Neutrophil (primary cell): ENCODE measurements at regions not wholly inside any gene's neighbourhood (a gene's known extent, or its start where the extent isn't known, plus 50 kb on each side); places are given as distances from the start of the nearest gene placed in this dataset.
"Not testable (repeated sequence)": the region's sequence is repeated elsewhere in the genome, so short reads cannot be mapped to it uniquely, and the experiment has no call there.

ENCODE experiments used
- H3K27ac ChIP-seq: fragments of 200-600 bp; sonication (generic); 2 replicates; pipeline ENCODE4 v1.5.1; 2016; ENCODE audit warnings: mild to moderate bottlenecking, moderate library complexity
- H3K27me3 ChIP-seq: fragments of 200-600 bp; sonication (generic); 2 replicates; pipeline ENCODE4 v1.6.0; 2016; ENCODE audit warnings: mild to moderate bottlenecking
- H3K36me3 ChIP-seq: fragments of 200-600 bp; sonication (generic); 2 replicates; pipeline ENCODE4 v1.5.1; 2017
- H3K4me1 ChIP-seq, 2 experiments: fragments of 200-600 bp in 1 of 2; sonication (generic) in 1 of 2; 1 replicate in 1 of 2; 2 replicates in 1 of 2; pipeline versions ENCODE4 v1.5.1 to v1.6.1; 2013 to 2016; ENCODE audit warnings: low read depth in 1 of 2, low read length in 1 of 2, mild to moderate bottlenecking in 1 of 2, moderate library complexity in 1 of 2; ENCODE audit not compliant: control insufficient read depth in 1 of 2, insufficient read depth in 1 of 2
- H3K4me3 ChIP-seq, 2 experiments: fragments of 200-600 bp in 1 of 2; sonication (generic) in 1 of 2; 1 replicate in 1 of 2; 2 replicates in 1 of 2; pipeline ENCODE4 v1.5.1; 2013 to 2016; ENCODE audit warnings: low read depth in 1 of 2, low read length in 1 of 2, mild to moderate bottlenecking in 1 of 2, moderate library complexity in 1 of 2
- H3K9me3 ChIP-seq: fragments of 200-600 bp; sonication (generic); 2 replicates; pipeline ENCODE4 v1.5.1; 2016
- TF ChIP-seq, protein P1 (sequence below): fragments of 200-600 bp; sonication (generic); IDR thresholded peaks from 2 replicates; pipeline ENCODE4 v1.5.1; 2016; ENCODE audit warnings: antibody characterized with exemption

DNA sequence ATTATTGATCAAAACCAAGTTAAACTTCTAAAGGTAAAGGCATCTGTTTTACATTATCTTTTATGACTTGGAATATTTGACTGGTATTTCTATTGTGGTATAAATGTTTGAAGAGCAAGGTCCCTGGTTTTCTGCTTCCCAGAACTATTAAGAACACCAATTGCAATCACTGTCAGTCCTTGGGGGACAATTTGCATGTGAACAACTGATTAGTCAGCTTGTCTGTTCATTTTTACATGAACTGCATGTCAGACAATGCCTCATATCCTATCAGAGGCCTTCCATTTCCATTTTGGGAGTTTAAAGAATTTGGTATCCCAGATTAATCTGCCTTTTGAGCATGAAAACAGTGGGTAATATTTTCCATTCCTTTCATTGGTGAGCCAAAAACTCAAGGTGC is 654.9 kb upstream of the USP24 start:
- TF ChIP-seq, protein P1, sequence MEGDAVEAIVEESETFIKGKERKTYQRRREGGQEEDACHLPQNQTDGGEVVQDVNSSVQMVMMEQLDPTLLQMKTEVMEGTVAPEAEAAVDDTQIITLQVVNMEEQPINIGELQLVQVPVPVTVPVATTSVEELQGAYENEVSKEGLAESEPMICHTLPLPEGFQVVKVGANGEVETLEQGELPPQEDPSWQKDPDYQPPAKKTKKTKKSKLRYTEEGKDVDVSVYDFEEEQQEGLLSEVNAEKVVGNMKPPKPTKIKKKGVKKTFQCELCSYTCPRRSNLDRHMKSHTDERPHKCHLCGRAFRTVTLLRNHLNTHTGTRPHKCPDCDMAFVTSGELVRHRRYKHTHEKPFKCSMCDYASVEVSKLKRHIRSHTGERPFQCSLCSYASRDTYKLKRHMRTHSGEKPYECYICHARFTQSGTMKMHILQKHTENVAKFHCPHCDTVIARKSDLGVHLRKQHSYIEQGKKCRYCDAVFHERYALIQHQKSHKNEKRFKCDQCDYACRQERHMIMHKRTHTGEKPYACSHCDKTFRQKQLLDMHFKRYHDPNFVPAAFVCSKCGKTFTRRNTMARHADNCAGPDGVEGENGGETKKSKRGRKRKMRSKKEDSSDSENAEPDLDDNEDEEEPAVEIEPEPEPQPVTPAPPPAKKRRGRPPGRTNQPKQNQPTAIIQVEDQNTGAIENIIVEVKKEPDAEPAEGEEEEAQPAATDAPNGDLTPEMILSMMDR, result no peak

DNA sequence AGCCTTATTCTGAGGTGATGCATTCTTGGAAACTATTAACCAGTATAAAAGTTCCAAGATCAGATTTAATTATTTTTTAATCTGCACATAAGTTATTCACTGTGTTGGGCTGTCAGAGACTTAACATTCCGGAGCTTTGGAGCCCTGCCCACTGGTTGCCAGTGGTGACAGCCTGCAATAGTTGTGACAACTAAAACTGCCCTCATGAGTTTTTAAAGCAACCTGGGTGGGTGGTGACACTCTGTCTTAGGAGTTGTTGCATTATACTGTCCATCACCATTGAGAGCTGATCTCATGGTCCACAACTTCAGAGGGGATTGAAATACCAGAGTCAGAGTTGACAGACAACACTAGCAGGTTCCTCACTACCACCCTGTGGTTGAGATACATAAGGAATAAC is 653.9 kb upstream of the USP24 start:
- H3K27ac ChIP-seq, result no peak overlapping the region
- H3K4me1 ChIP-seq, result no peaks in the 10 kb centered on the region
- no peaks in the 10 kb centered on the region for H3K9me3 ChIP-seq
- H3K4me3 ChIP-seq, result no peak overlapping the region
- TF ChIP-seq, protein P1, result no peak
- no peaks in the 10 kb centered on the region for H3K36me3 ChIP-seq
- H3K27me3 ChIP-seq, result no peaks in the 10 kb centered on the region

More for the DNA sequence above, 654.9 kb upstream of the USP24 start:
- Histone ChIP-seq H3K36me3 (no peaks in the 10 kb centered on the region), H3K27ac (no peak overlapping the region), H3K27me3 (no peaks in the 10 kb centered on the region), H3K4me3 (no peak overlapping the region), H3K9me3 (no peaks in the 10 kb centered on the region), H3K4me1 (no peaks in the 10 kb centered on the region)

DNA sequence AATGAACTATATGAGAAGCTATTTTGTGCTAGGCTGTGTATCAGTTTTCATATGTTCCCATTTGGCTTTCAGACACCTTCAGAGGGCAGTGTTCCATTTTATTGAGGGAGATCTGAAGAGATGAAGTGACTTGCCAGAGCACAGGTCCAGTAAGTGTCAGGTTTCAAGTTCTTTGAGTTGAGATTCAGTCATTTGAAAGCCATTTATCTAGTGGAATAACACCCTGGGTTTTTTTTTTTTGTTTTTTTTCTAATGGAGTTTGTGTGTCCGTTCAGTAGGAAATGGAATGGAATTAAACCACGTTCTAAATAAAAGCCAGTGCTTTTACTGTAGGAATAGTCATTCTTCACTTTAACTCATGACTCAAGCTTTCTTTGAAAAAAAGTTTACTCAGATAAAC is 652.9 kb upstream of the USP24 start:
- Histone ChIP-seq H3K4me1 (no peaks in the 10 kb centered on the region), H3K9me3 (no peaks in the 10 kb centered on the region), H3K4me3 (no peak overlapping the region), H3K27me3 (no peaks in the 10 kb centered on the region), H3K36me3 (no peaks in the 10 kb centered on the region), H3K27ac (no peak overlapping the region)
- TF ChIP-seq, protein P1, result no peak

DNA sequence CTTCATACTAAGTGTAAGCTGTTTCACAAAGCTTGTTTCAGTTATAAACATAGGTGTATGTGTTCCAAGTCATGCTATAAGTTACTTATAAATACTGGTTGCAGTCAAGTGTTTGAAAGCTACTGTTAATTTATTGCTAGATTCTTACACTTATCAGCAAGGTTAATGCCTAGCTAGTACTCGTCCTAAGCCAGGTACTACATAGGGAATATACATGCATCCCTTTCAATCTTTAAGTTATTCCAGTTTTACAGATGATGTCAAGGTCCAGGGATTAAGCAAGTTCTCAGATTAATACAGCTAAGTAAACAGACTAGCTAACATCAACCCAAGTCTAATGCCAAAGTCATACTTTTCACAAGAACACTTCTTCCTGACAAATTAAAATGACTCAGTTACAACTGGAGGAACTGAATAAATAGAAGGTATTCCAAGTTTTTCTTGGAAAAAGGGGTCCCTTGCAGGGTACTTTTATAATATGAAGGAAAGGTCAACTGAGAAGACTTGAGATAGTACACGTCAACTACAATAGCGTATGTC is 652.2 kb upstream of the USP24 start:
- TF ChIP-seq, protein P1, result no peak
- Histone ChIP-seq H3K27ac (no peak overlapping the region), H3K36me3 (no peaks in the 10 kb centered on the region), H3K27me3 (no peaks in the 10 kb centered on the region), H3K9me3 (no peaks in the 10 kb centered on the region), H3K4me3 (no peak overlapping the region), H3K4me1 (no peaks in the 10 kb centered on the region)

DNA sequence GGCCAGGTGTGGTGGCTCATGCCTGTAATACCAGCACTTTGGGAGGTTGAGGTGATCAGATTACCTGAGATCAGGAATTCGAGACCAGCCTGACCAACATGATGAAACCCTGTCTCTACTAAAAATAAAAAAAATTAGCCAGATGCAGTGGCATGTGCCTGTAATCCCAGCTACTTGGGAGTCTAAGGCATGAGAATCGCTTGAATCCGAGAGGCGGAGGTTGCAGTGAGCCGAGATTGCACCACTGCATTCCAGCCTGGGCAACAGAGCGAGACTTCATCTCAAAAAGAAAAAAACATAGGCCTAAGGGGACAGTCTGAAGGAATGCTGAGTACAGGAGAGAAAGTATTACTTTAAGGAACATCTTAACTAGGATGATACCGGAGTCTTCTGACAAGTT is 650.6 kb upstream of the USP24 start:
- H3K9me3 ChIP-seq, H3K36me3 ChIP-seq, H3K27me3 ChIP-seq, H3K4me1 ChIP-seq, H3K27ac ChIP-seq, H3K4me3 ChIP-seq: not testable (repeated sequence)

DNA sequence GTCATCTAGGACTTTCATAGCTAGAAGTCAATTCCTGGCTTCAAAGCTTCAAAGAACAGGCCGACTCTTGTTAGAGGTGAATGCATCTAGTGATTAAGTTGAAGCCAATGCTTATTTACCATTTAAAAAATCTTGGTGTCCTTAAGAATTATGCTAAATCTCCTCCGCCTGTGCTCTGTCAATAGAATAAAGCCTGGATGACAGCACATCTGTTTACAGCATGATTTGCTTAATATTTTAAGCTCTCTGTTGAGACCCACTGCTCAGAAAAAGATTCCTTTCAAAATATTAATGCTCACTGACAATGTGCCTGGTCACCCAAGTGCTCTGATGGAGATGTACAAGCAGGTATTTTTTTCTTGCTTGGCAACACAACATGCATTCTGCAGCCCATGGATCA is 649.1 kb upstream of the USP24 start:
- TF ChIP-seq, protein P1, result no peak
- Histone ChIP-seq H3K36me3 (no peaks in the 10 kb centered on the region), H3K9me3 (no peaks in the 10 kb centered on the region), H3K4me1 (no peaks in the 10 kb centered on the region), H3K27ac (no peak overlapping the region), H3K4me3 (no peak overlapping the region), H3K27me3 (no peaks in the 10 kb centered on the region)
